Osteoblast (primary cell): ENCODE measurements at regions not wholly inside any gene's neighbourhood (a gene's known extent, or its start where the extent isn't known, plus 50 kb on each side); places are given as distances from the start of the nearest gene placed in this dataset.

ENCODE experiments used
- DNase-seq: peaks from one replicate; pipeline ENCODE4 v3.0.0; 2011; ENCODE audit warnings: low spot score, mixed read lengths; ENCODE audit not compliant: insufficient read length; ENCODE audit errors: missing footprints
- H2AFZ ChIP-seq: 2 replicates; pipeline ENCODE4 v1.6.0; 2011; ENCODE audit warnings: mild to moderate bottlenecking, low read length
- H3K27ac ChIP-seq: 2 replicates; pipeline ENCODE4 v1.5.1; 2011; ENCODE audit warnings: mild to moderate bottlenecking, low read depth, low read length, moderate library complexity
- H3K27me3 ChIP-seq: 2 replicates; pipeline ENCODE4 v1.6.0; 2012; ENCODE audit warnings: mild to moderate bottlenecking, control low read depth, inconsistent platforms, low read length, moderate library complexity; ENCODE audit not compliant: insufficient read depth
- H3K36me3 ChIP-seq: 2 replicates; pipeline ENCODE4 v1.5.1; 2011; ENCODE audit warnings: mild to moderate bottlenecking, low read length, control low read depth, moderate library complexity; ENCODE audit not compliant: insufficient read depth
- H3K4me1 ChIP-seq: 2 replicates; pipeline ENCODE4 v1.5.1; 2011; ENCODE audit warnings: mild to moderate bottlenecking, low read length, control low read depth, moderate library complexity; ENCODE audit not compliant: insufficient read depth
- H3K4me2 ChIP-seq: 2 replicates; pipeline ENCODE4 v1.6.0; 2011; ENCODE audit warnings: mild to moderate bottlenecking, low read length; ENCODE audit not compliant: insufficient read depth
- H3K4me3 ChIP-seq: fragments of 200-600 bp; sonication (generic); 3 replicates; pipeline ENCODE4 v1.5.1; 2012; ENCODE audit warnings: mild to moderate bottlenecking, low read length, inconsistent platforms; ENCODE audit not compliant: insufficient read depth
- H3K79me2 ChIP-seq: 2 replicates; pipeline ENCODE4 v1.6.0; 2012; ENCODE audit warnings: mild to moderate bottlenecking, low read length, control low read depth, inconsistent platforms; ENCODE audit not compliant: insufficient read depth
- H3K9me3 ChIP-seq: 2 replicates; pipeline ENCODE4 v1.5.1; 2011; ENCODE audit warnings: low read depth, low read length, control low read depth
- H4K20me1 ChIP-seq: 2 replicates; pipeline ENCODE4 v1.6.0; 2012; ENCODE audit warnings: mild to moderate bottlenecking, low read length, control low read depth; ENCODE audit not compliant: insufficient read depth
- CTCF ChIP-seq: IDR thresholded peaks from 2 replicates; pipeline ENCODE4 v1.5.1; 2011; ENCODE audit warnings: mild to moderate bottlenecking, low read depth, low read length, moderate library complexity; ENCODE audit errors: extremely low read depth

GRCh38 chr22:49237279-49237678 is 590.4 kb downstream of the BRD1 start:
- Histone ChIP-seq H4K20me1 (no peaks in the 10 kb centered on the region), H3K27me3 (no peaks in the 10 kb centered on the region), H3K4me2 (no peak overlapping the region), H3K4me1 (no peaks in the 10 kb centered on the region), H2AFZ (no peak overlapping the region), H3K9me3 (peaks cover 4% of the 10 kb centered on the region), H3K36me3 (no peaks in the 10 kb centered on the region), H3K79me2 (no peaks in the 10 kb centered on the region), H3K4me3 (no peak overlapping the region), H3K27ac (no peak overlapping the region)
- no peak for DNase-seq
- no peak for TF ChIP-seq CTCF

DNA sequence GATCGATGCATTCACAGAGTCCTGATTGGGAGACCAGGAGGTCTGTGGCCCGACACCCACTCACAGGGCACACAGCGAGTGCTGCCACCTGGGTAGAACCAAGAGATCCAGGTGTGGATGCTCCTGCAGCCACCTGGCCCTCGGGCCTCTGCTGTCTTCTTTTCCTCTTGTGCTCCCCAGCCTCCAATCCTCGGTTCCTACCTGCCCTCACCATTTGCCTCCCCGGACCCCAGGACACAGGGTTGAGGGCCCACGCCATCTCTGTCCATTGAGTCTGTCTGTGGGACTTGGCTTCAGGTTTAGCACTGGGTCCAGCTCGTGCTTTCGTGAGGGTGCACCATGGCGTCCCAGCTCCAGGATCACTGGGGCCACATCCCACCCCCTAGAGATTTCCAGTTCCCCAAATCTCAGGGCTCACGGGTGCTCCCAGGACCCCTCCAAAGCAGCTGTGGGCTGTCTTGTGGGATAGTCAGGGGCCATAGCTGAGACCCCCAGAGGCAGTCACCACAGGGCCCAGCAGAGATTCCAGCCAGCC is 591.1 kb downstream of the BRD1 start:
- no peak for DNase-seq
- Histone ChIP-seq H2AFZ (no peak overlapping the region), H3K4me1 (no peaks in the 10 kb centered on the region), H3K4me2 (no peak overlapping the region), H3K4me3 (no peak overlapping the region), H4K20me1 (no peaks in the 10 kb centered on the region), H3K36me3 (no peaks in the 10 kb centered on the region), H3K79me2 (no peaks in the 10 kb centered on the region), H3K27ac (no peak overlapping the region), H3K27me3 (no peaks in the 10 kb centered on the region), H3K9me3 (peaks cover 4% of the 10 kb centered on the region)
- TF ChIP-seq CTCF, result no peak

DNA sequence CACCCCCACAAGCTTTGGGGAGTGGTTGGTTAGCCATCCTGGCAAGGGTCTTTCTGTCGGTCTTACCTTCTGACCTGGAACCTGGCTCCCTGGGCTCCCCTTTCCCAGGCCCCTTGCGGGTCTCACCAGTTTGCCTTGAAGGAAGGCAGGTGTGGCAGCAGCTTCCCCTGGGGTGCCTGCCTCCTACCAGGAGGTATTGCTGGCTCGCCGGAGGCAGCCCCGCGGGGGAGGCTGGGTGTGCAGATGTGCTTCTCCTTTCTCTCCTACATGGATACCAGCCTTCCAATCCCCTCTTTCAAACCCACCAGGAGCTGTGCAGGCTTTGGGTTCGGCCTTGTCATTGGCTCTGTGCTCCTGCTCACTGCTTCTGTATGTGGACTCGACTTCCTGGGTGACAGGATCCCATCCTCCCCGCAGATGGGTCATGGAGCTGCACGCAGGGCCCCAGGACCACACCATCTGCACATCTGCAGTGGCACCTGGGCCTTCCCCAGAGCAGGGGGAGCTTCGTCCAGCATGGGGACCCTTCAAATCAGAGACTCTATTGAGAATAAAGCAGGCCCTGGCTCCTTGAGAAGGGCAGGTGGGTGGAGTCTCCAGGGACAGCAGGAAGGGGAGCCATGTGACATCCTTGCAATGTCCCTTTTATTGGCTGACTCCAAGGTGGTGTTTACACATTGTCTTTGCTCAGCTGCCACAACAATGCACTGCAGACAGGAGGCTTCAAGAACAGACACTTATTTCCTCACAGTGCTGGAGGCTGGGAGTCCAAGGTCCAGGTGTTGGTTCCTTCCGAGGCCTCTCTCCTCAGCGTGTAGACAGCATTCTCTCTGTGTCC is 592.0 kb downstream of the BRD1 start:
- no peak overlapping the region for H3K27ac ChIP-seq
- H3K27me3 ChIP-seq, result no peaks in the 10 kb centered on the region
- H3K4me1 ChIP-seq, result no peaks in the 10 kb centered on the region
- no peaks in the 10 kb centered on the region for H3K79me2 ChIP-seq
- no peak for DNase-seq
- no peaks in the 10 kb centered on the region for H4K20me1 ChIP-seq
- H3K4me2 ChIP-seq, result no peak overlapping the region
- no peak overlapping the region for H2AFZ ChIP-seq
- TF ChIP-seq CTCF, result no peak
- no peaks in the 10 kb centered on the region for H3K36me3 ChIP-seq
- H3K4me3 ChIP-seq, result no peak overlapping the region
- H3K9me3 ChIP-seq, result peaks cover 4% of the 10 kb centered on the region

DNA sequence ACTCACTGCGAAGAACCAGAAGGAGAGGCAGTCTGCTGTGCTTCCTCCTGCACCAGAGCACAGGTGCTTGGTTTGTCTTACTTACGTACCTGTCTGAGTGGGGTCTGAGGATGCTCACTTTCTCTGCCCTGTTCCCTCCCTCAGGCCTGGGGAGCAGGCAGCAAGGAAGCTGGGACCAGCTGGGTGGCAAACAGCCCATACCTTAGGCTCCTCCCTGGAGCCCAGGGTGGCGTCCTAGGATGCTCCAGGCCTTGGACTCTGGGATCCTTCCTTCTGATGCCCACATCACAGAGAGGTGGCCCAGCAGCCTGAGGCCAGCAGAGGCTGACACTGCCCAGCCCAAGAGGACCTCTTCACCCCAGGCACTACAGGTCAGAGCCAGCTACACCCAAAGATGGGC is 593.2 kb downstream of the BRD1 start:
- Histone ChIP-seq H3K9me3 (peaks cover 4% of the 10 kb centered on the region), H2AFZ (no peak overlapping the region), H3K4me1 (no peaks in the 10 kb centered on the region), H4K20me1 (no peaks in the 10 kb centered on the region), H3K4me3 (no peak overlapping the region), H3K79me2 (no peaks in the 10 kb centered on the region), H3K4me2 (no peak overlapping the region), H3K27me3 (no peaks in the 10 kb centered on the region), H3K36me3 (no peaks in the 10 kb centered on the region), H3K27ac (no peak overlapping the region)
- no peak for DNase-seq
- TF ChIP-seq CTCF, result no peak
